Upper lobe of left lung (tissue), 6 donors: ENCODE measurements at regions not wholly inside any gene's neighbourhood (a gene's known extent, or its start where the extent isn't known, plus 50 kb on each side); places are given as distances from the start of the nearest gene placed in this dataset.
"Not testable (repeated sequence)": the region's sequence is repeated elsewhere in the genome, so short reads cannot be mapped to it uniquely, and the experiment has no call there.

Experiments used
- ATAC-seq, 2 donors: fragments of 200-7000 bp; cut with Tn5 transposase; one replicate each; pipeline ENCODE4 v1.9.1; 2022; ENCODE audit warnings: mild to moderate bottlenecking in 2 of 2, moderate library complexity in 2 of 2; ENCODE audit not compliant: low FRiP score in 2 of 2
- DNase-seq, 2 donors: peaks; one replicate each; pipeline ENCODE4 v3.0.0-alpha.2; 2019 to 2020
- H3K27ac ChIP-seq, 4 donors: fragments of 200-600 bp; sonication (generic); one replicate each; pipeline ENCODE4 v1.5.1; 2016 to 2019
- H3K27me3 ChIP-seq, 4 donors: fragments of 200-600 bp; sonication (generic); one replicate each; pipeline ENCODE4 v1.5.1; 2017 to 2019
- H3K36me3 ChIP-seq, 4 donors: fragments of 200-600 bp; sonication (generic); one replicate each; pipeline ENCODE4 v1.5.1; 2016 to 2019
- H3K4me1 ChIP-seq, 4 donors: fragments of 200-600 bp; sonication (generic); one replicate each; pipeline ENCODE4 v1.5.1; 2018 to 2019
- H3K4me3 ChIP-seq, 4 donors: fragments of 200-600 bp; sonication (generic); one replicate each; pipeline ENCODE4 v1.5.1; 2017 to 2019; ENCODE audit warnings: mild to moderate bottlenecking in 2 of 4, moderate library complexity in 1 of 4
- H3K9me3 ChIP-seq, 4 donors: fragments of 200-600 bp; sonication (generic); one replicate each; pipeline ENCODE4 v1.5.1; 2018 to 2019
- CTCF ChIP-seq, 6 experiments: fragments of 450-650 bp in 4 of 6; fragments of 200-600 bp in 2 of 6; sonication (generic) in 2 of 6; IDR thresholded peaks; one replicate each; pipeline ENCODE4 v1.5.1; 2016 to 2019; ENCODE audit warnings: antibody characterized with exemption in 6 of 6
- EP300 ChIP-seq, 4 donors: sonication (generic); formaldehyde crosslinking; IDR thresholded peaks; one replicate each; pipeline ENCODE4 v1.5.1; 2017; ENCODE audit warnings: antibody characterized with exemption in 4 of 4, control low read depth in 2 of 4
- POLR2A ChIP-seq, 4 donors: fragments of 450-650 bp; IDR thresholded peaks; one replicate each; pipeline ENCODE4 v1.5.1; 2016 to 2017; ENCODE audit warnings: antibody characterized with exemption in 4 of 4, mild to moderate bottlenecking in 2 of 4
- POLR2AphosphoS5 ChIP-seq, 2 donors: sonication (generic); formaldehyde crosslinking; IDR thresholded peaks; one replicate each; pipeline ENCODE4 v1.5.1; 2017; ENCODE audit warnings: antibody characterized with exemption in 2 of 2
- WGBS, 2 donors: methylation state at CpG; one replicate each; pipeline ENCODE4 v1.1.5; 2017 to 2018; 5-methylcytosine and 5-hydroxymethylcytosine counted together
- donor health status: DM: no; HTN: no; CAD: no; lungs with moderate emphysema.
- donor health status: DM: no; HTN: yes; CAD: no; lungs with severe emphysema.

GRCh38 chr1:194787001-194787400 is 1600.6 kb upstream of the B3GALT2 start:
- no peaks in the 10 kb centered on the region for H3K36me3 ChIP-seq
- no peak overlapping the region for H3K4me3 ChIP-seq
- H3K9me3 ChIP-seq: no peaks in the 10 kb centered on the region
- no peak overlapping the region for H3K27ac ChIP-seq
- ATAC-seq (no peak), DNase-seq (no peak)
- no peak for TF ChIP-seq EP300 (IDR thresholded peaks at IDR 0.05)
- TF ChIP-seq POLR2AphosphoS5 (IDR thresholded peaks at IDR 0.05): no peak
- TF ChIP-seq POLR2A (IDR thresholded peaks at IDR 0.05): no peak
- TF ChIP-seq CTCF (IDR thresholded peaks at IDR 0.05): no peak
- H3K27me3 ChIP-seq: no peaks in the 10 kb centered on the region
- no peaks in the 10 kb centered on the region for H3K4me1 ChIP-seq
- 81 to 82% methylated on average over 3 of the region's 3 CpGs for WGBS, 2 donors

- H3K4me1 ChIP-seq: no peaks in the 10 kb centered on the region
- WGBS, 2 donors: 86 to 95% methylated on average over 4 of the region's 4 CpGs
- ATAC-seq (no peak), DNase-seq (no peak)
- no peak overlapping the region for H3K27ac ChIP-seq
- no peaks in the 10 kb centered on the region for H3K36me3 ChIP-seq
- no peak overlapping the region for H3K4me3 ChIP-seq
- TF ChIP-seq EP300 (IDR thresholded peaks at IDR 0.05) (no peak), POLR2AphosphoS5 (IDR thresholded peaks at IDR 0.05) (no peak), CTCF (IDR thresholded peaks at IDR 0.05) (no peak), POLR2A (IDR thresholded peaks at IDR 0.05) (no peak)
- no peaks in the 10 kb centered on the region for H3K27me3 ChIP-seq
- H3K9me3 ChIP-seq: no peaks in the 10 kb centered on the region
Measured at GRCh38 chr1:194786027-194786426, 1599.6 kb upstream of the B3GALT2 start.

DNA sequence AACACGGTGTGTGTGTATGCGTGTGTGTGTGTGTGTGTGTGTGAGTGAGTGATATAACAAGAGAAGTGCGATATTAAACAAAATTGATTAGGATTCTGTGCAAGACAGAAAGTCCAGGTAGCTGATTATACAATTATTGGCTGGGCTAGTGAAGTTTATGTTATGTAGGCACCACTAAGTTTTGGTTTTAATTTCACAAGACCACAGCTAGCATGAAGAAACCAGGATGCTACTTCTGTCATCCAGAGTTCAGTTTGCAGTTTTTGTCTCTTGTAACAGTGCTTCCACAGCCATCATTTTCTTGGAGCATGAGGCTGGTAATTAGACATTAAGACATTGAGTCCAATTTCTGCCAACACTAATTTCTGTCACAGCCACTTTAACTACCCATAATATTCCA is 1590.2 kb upstream of the B3GALT2 start:
- DNase-seq (no peak), ATAC-seq (no peak)
- Histone ChIP-seq H3K36me3 (no peaks in the 10 kb centered on the region), H3K4me1 (no peaks in the 10 kb centered on the region), H3K9me3 (no peaks in the 10 kb centered on the region), H3K27me3 (no peaks in the 10 kb centered on the region), H3K4me3 (no peak overlapping the region), H3K27ac (no peak overlapping the region)
- 74 to 81% methylated on average over 3 of the region's 3 CpGs for WGBS, 2 donors
- TF ChIP-seq POLR2AphosphoS5 (IDR thresholded peaks at IDR 0.05) (no peak), CTCF (IDR thresholded peaks at IDR 0.05) (no peak), POLR2A (IDR thresholded peaks at IDR 0.05) (no peak), EP300 (IDR thresholded peaks at IDR 0.05) (no peak)

GRCh38 chr1:194774535-194774934 is 1588.1 kb upstream of the B3GALT2 start:
- Histone ChIP-seq H3K9me3 (no peaks in the 10 kb centered on the region), H3K27ac (no peak overlapping the region), H3K27me3 (no peaks in the 10 kb centered on the region), H3K4me3 (no peak overlapping the region), H3K4me1 (no peaks in the 10 kb centered on the region), H3K36me3 (no peaks in the 10 kb centered on the region)
- TF ChIP-seq POLR2A (IDR thresholded peaks at IDR 0.05) (no peak), EP300 (IDR thresholded peaks at IDR 0.05) (no peak), POLR2AphosphoS5 (IDR thresholded peaks at IDR 0.05) (no peak)
- ATAC-seq: no peak
- WGBS, 2 donors: 93 to 97% methylated on average over 2 of the region's 2 CpGs
- no peak for DNase-seq

DNA sequence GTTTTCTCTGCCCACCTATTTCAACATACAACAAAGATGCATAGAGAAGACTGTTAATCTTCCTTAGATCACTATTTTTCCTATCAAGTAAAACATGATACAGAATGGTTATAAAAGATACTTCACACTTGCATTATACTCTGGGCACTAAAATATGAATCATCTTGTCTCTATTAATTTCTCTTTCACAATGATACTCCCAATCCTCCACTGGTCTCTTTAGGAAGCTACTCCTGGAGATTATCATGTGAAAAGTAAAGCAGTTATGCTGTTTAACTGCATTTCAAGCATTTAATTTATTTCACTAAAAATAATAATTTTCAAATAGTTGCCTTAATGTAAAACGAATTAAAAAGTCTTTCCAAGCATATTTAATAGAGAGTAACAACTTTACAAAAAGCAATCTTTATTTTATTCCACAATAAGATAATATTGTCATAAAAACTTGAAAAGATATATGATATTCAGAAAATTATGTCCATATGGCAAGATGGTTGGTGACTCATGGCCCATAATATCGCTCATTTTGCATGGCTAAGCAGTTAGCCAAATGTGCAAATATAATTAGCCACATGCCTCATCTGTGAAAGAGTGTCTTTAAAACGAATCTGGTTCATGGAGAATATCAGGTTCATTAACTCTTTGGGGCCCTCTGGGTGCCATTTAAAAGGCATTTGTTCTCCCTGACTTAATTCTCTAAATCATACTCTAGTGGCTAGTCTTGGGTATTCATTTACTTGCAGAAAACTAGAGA is 1569.0 kb upstream of the B3GALT2 start:
- no peak for TF ChIP-seq CTCF (IDR thresholded peaks at IDR 0.05)
- TF ChIP-seq POLR2AphosphoS5 (IDR thresholded peaks at IDR 0.05): no peak
- TF ChIP-seq EP300 (IDR thresholded peaks at IDR 0.05): no peak
- TF ChIP-seq POLR2A (IDR thresholded peaks at IDR 0.05): no peak
- ATAC-seq: no peak
- H3K27me3 ChIP-seq: no peaks in the 10 kb centered on the region
- 48 to 64% methylated on average over 3 of the region's 3 CpGs for WGBS, 2 donors
- H3K4me3 ChIP-seq: no peak overlapping the region
- no peak overlapping the region for H3K27ac ChIP-seq
- DNase-seq: no peak
- no peaks in the 10 kb centered on the region for H3K4me1 ChIP-seq
- H3K36me3 ChIP-seq: no peaks in the 10 kb centered on the region
- no peaks in the 10 kb centered on the region for H3K9me3 ChIP-seq

DNA sequence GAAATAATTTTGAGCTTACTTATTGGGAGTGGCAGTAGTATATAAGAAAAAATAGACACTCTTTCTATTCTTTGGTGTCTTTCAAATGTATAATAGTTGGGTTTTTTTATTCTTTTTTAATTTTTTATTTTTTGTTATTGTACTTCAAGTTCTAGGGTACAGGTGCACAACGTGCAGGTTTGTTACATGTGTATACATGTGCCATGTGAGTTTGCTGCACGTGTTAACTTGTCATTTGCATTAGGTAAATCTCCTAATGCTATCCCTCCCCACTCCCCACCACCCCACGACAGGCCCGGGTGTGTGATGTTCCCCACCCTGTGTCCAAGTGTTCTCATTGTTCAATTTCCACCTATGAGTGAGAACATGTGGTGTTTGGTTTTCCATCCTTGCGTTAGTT is 1552.4 kb upstream of the B3GALT2 start:
- not testable (repeated sequence) for DNase-seq, H3K27ac ChIP-seq, H3K36me3 ChIP-seq, H3K9me3 ChIP-seq, H3K4me3 ChIP-seq, H3K4me1 ChIP-seq, H3K27me3 ChIP-seq, ATAC-seq
- WGBS, 2 donors: 79 to 82% methylated on average over 5 of the region's 5 CpGs
